ENCODE measurements at regions not wholly inside any gene's neighbourhood (a gene's known extent, or its start where the extent isn't known, plus 50 kb on each side); places are given as distances from the start of the nearest gene placed in this dataset.
A peak's percentile ranks its signal among the peaks of the same experiment; 100 is the strongest.

DNA sequence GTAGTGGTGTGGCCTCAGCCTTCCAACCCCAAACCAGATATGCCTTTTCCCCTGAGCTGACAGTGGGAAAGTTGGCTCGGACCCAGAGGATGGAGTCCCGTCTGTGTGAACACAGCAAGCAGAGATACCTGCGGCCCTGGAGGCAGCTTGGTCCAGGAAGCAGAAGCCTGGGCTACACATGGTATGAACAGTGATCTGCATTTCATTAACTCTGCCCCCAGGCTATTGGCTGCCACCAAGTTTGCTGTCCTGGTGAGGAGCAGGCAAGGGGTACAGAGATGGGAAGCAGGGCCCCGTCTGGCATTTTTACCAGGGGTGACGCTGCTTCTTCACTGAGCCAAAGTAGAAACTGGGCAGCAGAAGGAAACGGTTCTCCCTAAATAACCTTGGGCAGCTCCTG, 90.0 kb downstream of the EDN3 start:
- Mint-ChIP-seq H3K36me3 (no peaks in the 10 kb centered on the region), H3K4me1 (ENCODE audit: low read depth) (peaks cover 4% of the 10 kb centered on the region), H3K27ac (no peak overlapping the region), H3K4me3 (no peak overlapping the region), H3K27me3 (no peaks in the 10 kb centered on the region), H3K9me3 (no peaks in the 10 kb centered on the region)
- DNase-seq: no peak
- ChIA-PET CTCF (interaction anchor here (0.6 kb wide), 1 partner anchor 91 kb away, joined by 3 read pairs; no protein-coding TSS in a partner anchor), POLR2A (no interaction called here)
- intact Hi-C loops (cut with micrococcal nuclease): no loop called here

DNA sequence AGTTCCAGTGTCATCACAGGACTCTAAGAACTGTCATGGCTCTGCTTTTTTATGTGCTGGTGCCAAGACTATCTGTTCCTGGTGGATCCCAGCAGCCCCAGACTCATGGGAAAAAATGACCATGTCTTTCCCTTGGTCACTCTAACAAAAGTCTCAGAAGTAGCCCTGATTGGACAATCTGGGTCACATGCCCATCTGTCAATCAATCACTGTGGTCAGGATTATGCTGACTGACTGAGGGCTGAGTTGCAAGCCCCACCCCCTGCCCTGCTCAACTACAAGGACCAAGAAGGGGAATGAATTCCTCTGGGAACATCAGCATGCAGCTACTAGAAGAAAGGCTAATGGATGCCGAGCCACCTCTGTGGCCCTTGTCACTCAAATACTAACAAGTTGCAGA, 91.6 kb downstream of the EDN3 start:
- Mint-ChIP-seq H3K9me3 (no peaks in the 10 kb centered on the region), H3K36me3 (no peaks in the 10 kb centered on the region)

DNA sequence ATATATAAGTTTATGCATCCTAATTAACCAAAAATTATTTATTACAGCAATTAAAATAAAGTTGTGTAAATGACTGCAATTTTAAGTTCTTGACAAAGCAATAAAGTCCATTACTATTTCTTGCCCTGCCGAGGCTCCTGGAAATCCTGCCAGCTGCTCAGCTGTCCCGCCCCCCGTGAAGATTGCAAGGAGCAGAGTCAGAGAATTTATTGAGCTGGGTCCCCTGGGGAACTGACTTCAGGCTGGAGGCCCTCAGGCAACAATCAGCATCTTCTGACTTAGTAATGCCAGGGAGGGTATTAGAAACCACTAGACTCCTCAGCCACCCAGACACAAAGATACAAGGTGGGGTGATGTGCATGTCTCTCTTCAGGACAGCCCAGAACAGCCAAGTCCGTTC, 92.3 kb downstream of the EDN3 start:
- no peak overlapping the region for H3K27ac Mint-ChIP-seq
- ChIA-PET POLR2A (no interaction called here), CTCF (no interaction called here)
- no peaks in the 10 kb centered on the region for H3K4me1 Mint-ChIP-seq (ENCODE audit: low read depth)
- no peaks in the 10 kb centered on the region for H3K36me3 Mint-ChIP-seq
- no peaks in the 10 kb centered on the region for H3K27me3 Mint-ChIP-seq
- no peaks in the 10 kb centered on the region for H3K9me3 Mint-ChIP-seq
- H3K4me3 Mint-ChIP-seq: no peak overlapping the region
- no peak for DNase-seq
- intact Hi-C loops (cut with micrococcal nuclease): no loop called here

More for the DNA sequence above, 91.6 kb downstream of the EDN3 start:
- POLR2A ChIA-PET: no interaction called here
- Mint-ChIP-seq H3K27ac (no peak overlapping the region), H3K4me1 (ENCODE audit: low read depth) (no peaks in the 10 kb centered on the region), H3K27me3 (no peaks in the 10 kb centered on the region), H3K4me3 (no peak overlapping the region)
- CTCF ChIA-PET: interaction anchor here (1.0 kb wide), 1 partner anchor 12 kb away, joined by 4 read pairs; no protein-coding TSS in a partner anchor
- no peak for DNase-seq
- intact Hi-C loops (cut with micrococcal nuclease): no loop called here

DNA sequence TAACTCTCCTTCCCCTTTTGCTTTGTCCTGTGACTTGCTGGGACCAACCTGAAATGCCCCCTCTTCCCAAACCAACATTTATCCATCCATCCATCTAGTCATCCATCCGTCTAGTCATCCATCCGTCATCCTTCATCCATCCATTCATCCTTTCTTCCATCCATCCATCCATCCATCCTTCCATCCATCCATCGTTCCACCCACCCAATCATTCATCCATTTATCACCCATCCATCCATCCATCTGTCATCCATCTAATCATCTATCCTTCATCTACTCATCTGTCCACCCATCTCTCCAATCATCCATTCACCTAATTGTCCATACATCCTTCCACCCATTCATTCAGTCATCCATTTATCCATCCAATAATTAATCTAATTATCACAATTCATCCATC, 92.7 kb downstream of the EDN3 start:
- no peaks in the 10 kb centered on the region for H3K4me1 Mint-ChIP-seq (ENCODE audit: low read depth)
- no peak for DNase-seq
- H3K9me3 Mint-ChIP-seq: no peaks in the 10 kb centered on the region
- no peak overlapping the region for H3K27ac Mint-ChIP-seq
- CTCF ChIA-PET: no interaction called here
- POLR2A ChIA-PET: no interaction called here
- no peak overlapping the region for H3K4me3 Mint-ChIP-seq
- H3K36me3 Mint-ChIP-seq: no peaks in the 10 kb centered on the region
- no peaks in the 10 kb centered on the region for H3K27me3 Mint-ChIP-seq
- intact Hi-C loops (cut with micrococcal nuclease): no loop called here

DNA sequence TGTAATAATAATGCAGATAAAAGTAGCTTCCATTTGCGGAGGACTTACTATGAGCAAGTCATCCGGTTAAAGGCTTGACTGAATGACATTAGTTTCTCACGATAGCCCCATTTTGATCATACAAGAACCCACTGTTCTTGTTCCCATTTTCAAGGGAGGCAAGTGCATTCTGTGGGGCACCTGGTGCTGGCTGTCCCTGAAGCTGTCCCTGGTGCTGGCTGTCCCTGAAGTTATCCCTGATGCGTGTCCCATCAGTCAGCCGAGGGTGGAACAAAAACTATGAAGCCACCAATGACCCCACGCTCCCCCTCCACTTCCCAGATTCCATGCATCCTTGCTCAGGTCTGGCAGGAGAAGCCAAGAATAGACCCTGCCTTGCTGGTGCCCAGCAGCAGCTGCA, 95.3 kb downstream of the EDN3 start:
- intact Hi-C loops (cut with micrococcal nuclease): no loop called here
- Mint-ChIP-seq H3K4me1 (ENCODE audit: low read depth) (no peaks in the 10 kb centered on the region), H3K27ac (no peak overlapping the region), H3K4me3 (no peak overlapping the region), H3K27me3 (no peaks in the 10 kb centered on the region), H3K9me3 (no peaks in the 10 kb centered on the region), H3K36me3 (no peaks in the 10 kb centered on the region)
- no peak for DNase-seq
- ChIA-PET POLR2A (no interaction called here), CTCF (interaction anchor here (1.6 kb wide), 1 partner anchor 9 kb away, joined by 5 read pairs; no protein-coding TSS in a partner anchor)

DNA sequence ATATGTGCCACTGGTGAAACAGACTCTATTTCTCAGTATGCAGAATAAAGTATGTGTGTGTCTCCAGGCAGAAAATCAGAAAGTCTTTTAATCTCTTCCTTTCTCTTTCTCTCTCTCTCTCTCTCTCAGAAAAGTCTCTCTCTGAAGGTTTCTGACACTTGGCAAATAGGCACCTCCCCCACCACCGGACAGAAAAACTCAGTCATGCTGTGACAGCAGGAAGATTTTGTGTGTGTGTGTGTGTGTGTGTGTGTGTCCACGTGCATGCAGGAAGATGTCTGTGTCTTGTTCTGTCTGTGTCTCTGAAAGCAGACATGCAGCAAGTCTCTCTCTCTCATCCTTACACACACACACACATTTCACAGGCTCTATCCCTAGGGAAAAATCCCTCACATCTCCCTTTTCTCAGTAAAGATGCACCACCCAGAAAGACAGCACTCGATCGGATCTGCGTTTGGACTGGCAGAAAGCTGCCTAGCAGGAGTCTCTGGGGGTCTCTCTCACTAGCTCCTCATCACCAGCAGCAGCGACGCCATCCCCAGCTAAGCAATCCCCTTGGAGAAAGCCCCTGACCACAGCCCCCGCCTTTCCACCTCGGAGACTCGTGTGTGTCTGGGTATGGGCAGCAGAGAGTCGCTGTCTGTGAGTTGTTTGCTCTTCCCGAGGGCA, 98.3 kb downstream of the EDN3 start:
- H3K27me3 Mint-ChIP-seq: no peaks in the 10 kb centered on the region
- no peak overlapping the region for H3K27ac Mint-ChIP-seq
- H3K36me3 Mint-ChIP-seq: no peaks in the 10 kb centered on the region
- intact Hi-C loops (cut with micrococcal nuclease): no loop called here
- no peak overlapping the region for H3K4me3 Mint-ChIP-seq
- ChIA-PET POLR2A (no interaction called here), CTCF (no interaction called here)
- peak; percentile 28 for DNase-seq
- no peaks in the 10 kb centered on the region for H3K9me3 Mint-ChIP-seq
- peaks cover 2% of the 10 kb centered on the region for H3K4me1 Mint-ChIP-seq (ENCODE audit: low read depth)

DNA sequence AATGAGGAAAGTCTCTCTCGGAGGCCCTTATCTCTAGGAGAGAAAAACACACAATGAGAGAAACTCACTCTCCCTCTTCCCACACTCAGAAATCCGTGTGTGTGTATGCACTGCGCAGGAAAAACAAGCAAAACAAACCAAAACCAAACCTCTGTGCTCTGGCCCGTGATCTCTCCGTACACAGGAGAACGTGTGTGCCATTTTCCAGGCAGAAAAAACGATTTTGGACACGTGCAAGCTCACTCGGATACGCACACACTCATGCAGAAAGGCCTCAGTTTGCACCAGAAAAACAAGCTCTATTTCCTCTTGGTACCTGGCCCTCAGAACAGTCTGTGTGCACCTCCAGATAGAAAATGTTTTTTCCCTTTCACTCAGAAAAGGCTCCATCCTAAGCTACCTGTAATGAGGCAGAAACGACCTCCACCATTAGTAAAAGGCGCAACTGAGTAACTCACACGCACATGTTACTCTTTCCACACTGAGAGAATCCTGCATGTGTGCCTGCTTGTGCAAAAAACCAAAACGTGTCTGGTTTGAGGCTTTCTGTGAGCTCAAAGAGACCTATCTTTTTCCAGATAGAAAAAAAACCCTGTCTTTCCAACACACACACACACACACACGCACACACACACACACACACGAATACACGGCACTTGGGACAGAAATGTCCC, 99.2 kb downstream of the EDN3 start:
- Mint-ChIP-seq H3K4me1 (ENCODE audit: low read depth) (peaks cover 2% of the 10 kb centered on the region), H3K9me3 (no peaks in the 10 kb centered on the region), H3K36me3 (no peaks in the 10 kb centered on the region), H3K4me3 (no peak overlapping the region), H3K27me3 (peaks cover 4% of the 10 kb centered on the region), H3K27ac (no peak overlapping the region)
- intact Hi-C loops (cut with micrococcal nuclease): loop anchor here (5.0 to 10.0 kb wide), 4 partner anchors 145 to 315 kb away; no protein-coding TSS in a partner anchor
- no peak for DNase-seq
- CTCF ChIA-PET: no interaction called here
- POLR2A ChIA-PET: no interaction called here

DNA sequence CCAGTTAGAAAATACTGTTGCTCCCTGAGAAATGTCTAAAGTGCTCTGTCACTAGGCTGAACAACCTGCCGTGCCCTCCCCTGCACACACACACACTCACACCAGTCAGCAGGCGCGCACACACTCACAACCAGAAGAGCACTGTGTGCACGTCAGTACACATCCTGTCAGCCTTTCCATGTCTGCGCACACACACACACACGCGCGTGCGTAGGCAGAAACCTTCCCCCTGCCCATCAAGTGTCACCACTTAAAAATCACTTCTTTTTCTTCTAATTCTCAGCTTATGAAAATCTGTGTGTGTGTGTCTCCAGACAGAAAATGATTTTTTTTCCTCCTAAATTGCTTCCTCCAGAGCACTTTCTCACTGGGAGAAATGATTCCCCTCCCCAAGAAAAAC, 100.3 kb downstream of the EDN3 start:
- CTCF ChIA-PET: no interaction called here
- intact Hi-C loops (cut with micrococcal nuclease): loop anchor here (5.0 to 10.0 kb wide), 4 partner anchors 146 to 316 kb away; no protein-coding TSS in a partner anchor

DNA sequence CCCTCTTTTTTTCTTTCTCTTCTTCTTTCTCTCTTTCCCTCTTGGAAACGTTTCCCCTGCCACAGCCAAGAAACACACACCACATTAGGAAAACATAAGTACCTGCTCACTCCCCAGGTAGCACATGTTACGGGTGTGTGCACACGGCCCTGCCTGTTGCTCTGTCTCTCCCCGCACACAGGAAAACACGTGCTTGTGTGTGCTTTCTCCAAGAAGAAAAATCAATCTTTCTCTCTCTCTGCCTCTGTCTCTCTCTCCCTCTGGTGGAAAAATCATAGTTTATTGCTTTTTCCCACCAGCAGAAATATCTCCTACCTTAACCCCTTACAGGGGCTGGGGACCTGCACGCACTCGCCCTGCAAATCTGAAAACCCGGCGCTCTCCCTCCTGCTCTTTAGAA, 102.3 kb downstream of the EDN3 start:
- H3K27me3 Mint-ChIP-seq: peaks cover 14% of the 10 kb centered on the region
- CTCF ChIA-PET: interaction anchor here (0.6 to 1.2 kb wide), 5 partner anchors 39 to 532 kb away, joined by 3 to 4 read pairs (median 3); no protein-coding TSS in a partner anchor
- no peak for DNase-seq
- intact Hi-C loops (cut with micrococcal nuclease): loop anchor here (2.0 to 10.0 kb wide), 5 partner anchors 148 to 532 kb away; no protein-coding TSS in a partner anchor
- POLR2A ChIA-PET: no interaction called here
- H3K4me3 Mint-ChIP-seq: no peak overlapping the region
- H3K4me1 Mint-ChIP-seq (ENCODE audit: low read depth): peaks cover 2% of the 10 kb centered on the region
- H3K9me3 Mint-ChIP-seq: no peaks in the 10 kb centered on the region
- no peak overlapping the region for H3K27ac Mint-ChIP-seq
- no peaks in the 10 kb centered on the region for H3K36me3 Mint-ChIP-seq

More for the DNA sequence above, 100.3 kb downstream of the EDN3 start:
- no peak overlapping the region for H3K4me3 Mint-ChIP-seq
- H3K4me1 Mint-ChIP-seq (ENCODE audit: low read depth): peaks cover 2% of the 10 kb centered on the region
- no peaks in the 10 kb centered on the region for H3K36me3 Mint-ChIP-seq
- POLR2A ChIA-PET: no interaction called here
- peak; percentile 64 for DNase-seq
- no peak overlapping the region for H3K27ac Mint-ChIP-seq
- H3K27me3 Mint-ChIP-seq: peaks cover 13% of the 10 kb centered on the region
- no peaks in the 10 kb centered on the region for H3K9me3 Mint-ChIP-seq

DNA sequence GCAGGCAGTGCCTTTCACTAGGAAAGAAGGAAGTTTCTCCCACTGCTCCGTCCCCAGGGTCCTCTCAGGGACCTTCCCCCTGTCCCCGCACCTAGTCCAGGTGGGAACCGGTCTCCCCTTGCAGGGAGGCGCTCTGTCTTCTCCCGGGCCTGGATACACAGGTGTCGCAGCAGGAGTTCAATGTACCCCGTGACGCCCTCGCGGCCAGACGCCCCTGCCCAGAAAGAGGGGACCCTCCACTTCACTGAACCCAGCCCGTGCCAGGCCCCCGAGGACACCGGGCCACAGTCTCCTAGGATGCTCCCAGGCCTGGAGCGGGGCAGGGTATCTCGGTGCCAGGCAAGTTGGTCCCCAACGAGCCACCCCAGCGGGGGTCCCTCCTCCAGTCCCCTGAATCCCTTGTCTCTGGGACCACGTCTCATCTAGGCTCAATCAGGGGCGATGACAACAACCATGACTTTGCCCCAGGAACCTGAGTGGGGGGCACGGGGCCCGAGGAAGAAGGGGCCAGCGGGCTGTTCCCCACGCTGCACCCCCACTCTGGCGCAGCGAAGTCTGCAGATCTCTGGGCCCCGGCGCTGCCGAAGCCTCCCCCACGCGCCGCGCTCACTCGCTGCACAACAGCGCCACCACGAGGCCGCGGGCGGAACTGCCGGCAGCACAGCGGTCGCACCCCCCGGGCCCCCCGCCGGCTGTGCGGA, 103.0 kb downstream of the EDN3 start:
- H3K4me1 Mint-ChIP-seq (ENCODE audit: low read depth): peaks cover 2% of the 10 kb centered on the region
- H3K9me3 Mint-ChIP-seq: no peaks in the 10 kb centered on the region
- H3K27ac Mint-ChIP-seq: no peak overlapping the region
- peaks cover 14% of the 10 kb centered on the region for H3K27me3 Mint-ChIP-seq
- H3K36me3 Mint-ChIP-seq: no peaks in the 10 kb centered on the region
- peak overlapping the region; percentile 57 for H3K4me3 Mint-ChIP-seq
- CTCF ChIA-PET: interaction anchor here (0.6 to 2.4 kb wide), 22 partner anchors 9 to 566 kb away, joined by 3 to 13 read pairs (median 4); no protein-coding TSS in a partner anchor
- peak; percentile 77 for DNase-seq
- POLR2A ChIA-PET: no interaction called here
- intact Hi-C loops (cut with micrococcal nuclease): loop anchor here (2.0 to 10.0 kb wide), 5 partner anchors 149 to 533 kb away; no protein-coding TSS in a partner anchor

DNA sequence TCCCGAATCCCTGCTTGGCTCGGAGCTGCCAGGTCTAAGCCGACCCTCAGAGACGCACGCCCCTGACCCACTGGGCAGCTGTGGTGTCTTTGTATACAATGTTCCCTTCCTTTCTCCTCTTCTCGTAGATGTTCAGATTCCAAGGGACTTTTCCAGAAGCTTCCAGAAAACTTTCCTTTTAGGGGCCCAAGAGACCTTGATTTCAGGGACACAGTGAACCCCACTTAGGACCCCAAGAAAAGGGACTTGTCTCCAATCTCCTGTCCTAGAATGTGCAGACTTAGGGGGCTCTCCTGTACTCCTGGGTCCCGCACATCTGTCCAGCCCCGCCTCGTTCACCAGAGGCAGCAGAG, 103.5 kb downstream of the EDN3 start:
- Mint-ChIP-seq H3K27me3 (peaks cover 14% of the 10 kb centered on the region), H3K4me1 (ENCODE audit: low read depth) (peaks cover 2% of the 10 kb centered on the region), H3K36me3 (no peaks in the 10 kb centered on the region), H3K4me3 (no peak overlapping the region), H3K27ac (no peak overlapping the region), H3K9me3 (no peaks in the 10 kb centered on the region)
- DNase-seq: no peak
- CTCF ChIA-PET: interaction anchor here (0.6 to 3.0 kb wide), 20 partner anchors 9 to 567 kb away, joined by 3 to 13 read pairs (median 4); no protein-coding TSS in a partner anchor
- intact Hi-C loops (cut with micrococcal nuclease): loop anchor here (2.0 to 10.0 kb wide), 5 partner anchors 149 to 533 kb away; no protein-coding TSS in a partner anchor
- POLR2A ChIA-PET: no interaction called here

DNA sequence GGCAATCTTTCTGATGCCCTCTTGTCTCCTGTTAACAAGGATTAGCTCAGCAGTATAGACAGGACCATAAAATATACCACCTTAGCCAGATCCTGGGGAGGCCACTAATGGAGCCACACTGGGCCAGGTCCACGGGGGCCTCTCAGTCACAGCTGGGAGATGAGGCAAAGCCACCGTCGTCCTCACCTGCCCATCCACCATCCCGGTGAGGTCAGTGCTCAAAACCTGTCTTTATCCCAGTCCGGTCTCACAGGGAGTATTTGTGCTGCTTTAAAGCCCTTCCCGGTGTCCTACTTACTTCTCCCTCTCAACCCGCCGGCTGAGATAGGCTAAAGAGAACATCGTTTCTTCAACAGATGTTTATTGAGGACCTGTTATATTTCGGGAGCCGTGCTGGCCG, 104.3 kb downstream of the EDN3 start:
- Mint-ChIP-seq H3K27ac (no peak overlapping the region), H3K9me3 (no peaks in the 10 kb centered on the region), H3K27me3 (peaks cover 14% of the 10 kb centered on the region), H3K4me1 (ENCODE audit: low read depth) (peaks cover 2% of the 10 kb centered on the region), H3K36me3 (no peaks in the 10 kb centered on the region), H3K4me3 (no peak overlapping the region)
- ChIA-PET POLR2A (no interaction called here), CTCF (interaction anchor here (0.7 to 3.0 kb wide), 12 partner anchors 8 to 540 kb away, joined by 3 to 13 read pairs (median 7); no protein-coding TSS in a partner anchor)
- DNase-seq: no peak
- intact Hi-C loops (cut with micrococcal nuclease): loop anchor here (5.0 to 10.0 kb wide), 4 partner anchors 150 to 320 kb away; no protein-coding TSS in a partner anchor

Data from activated CD4-positive, alpha-beta memory T cell treated with anti-CD3 and anti-CD28 coated beads for 36 hours (primary cell).